ENCODE measurements at regions not wholly inside any gene's neighbourhood (a gene's known extent, or its start where the extent isn't known, plus 50 kb on each side); places are given as distances from the start of the nearest gene placed in this dataset.
"Not testable (repeated sequence)": the region's sequence is repeated elsewhere in the genome, so short reads cannot be mapped to it uniquely, and the experiment has no call there.

DNA sequence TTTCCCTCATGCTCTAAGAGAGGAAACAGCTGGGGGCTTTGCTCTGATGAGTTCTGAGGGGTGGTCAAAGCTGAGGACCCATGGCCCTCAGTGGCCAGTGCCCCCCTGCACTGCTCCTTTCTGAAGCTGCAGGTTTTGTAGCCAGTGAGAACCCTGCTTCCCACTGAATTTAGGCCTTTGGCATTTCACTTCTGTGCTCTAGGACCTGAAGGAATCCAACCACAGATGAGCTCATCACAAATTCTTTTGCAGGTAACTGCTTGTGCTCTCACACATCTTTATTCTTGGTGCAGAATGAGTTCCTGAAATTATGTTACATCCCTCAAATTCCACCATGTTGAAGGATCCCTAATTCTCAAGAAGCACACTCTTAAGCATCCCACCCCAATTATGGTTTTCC lies 248.7 kb upstream of the IRF2BP2 start:
- DNase-seq = no peak

- no peak for DNase-seq
Observed at GRCh38 chr1:234856845-234857245, 246.9 kb upstream of the IRF2BP2 start.

DNA sequence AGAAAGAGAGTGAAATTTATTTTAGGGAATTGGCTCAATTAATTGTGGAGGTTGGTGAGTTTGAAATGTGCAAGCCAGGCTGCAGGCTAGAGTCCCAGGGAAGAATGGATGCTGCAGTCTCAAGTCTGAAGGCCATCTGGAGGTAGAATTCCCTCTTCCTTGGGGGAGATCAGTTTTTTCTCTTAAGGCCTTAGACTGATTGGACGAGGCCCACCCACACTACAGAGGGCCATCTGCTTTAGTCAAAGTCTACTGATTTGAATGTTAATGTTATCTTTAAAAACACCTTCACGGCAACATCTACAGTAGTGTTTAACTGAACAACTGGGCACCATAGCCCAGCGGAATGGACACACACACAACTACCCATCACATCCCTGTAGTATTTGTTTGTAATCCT lies 245.9 kb upstream of the IRF2BP2 start:
- DNase-seq = no peak

GRCh38 chr1:234854645-234855039 lies 244.7 kb upstream of the IRF2BP2 start:
- no peak for DNase-seq

DNA sequence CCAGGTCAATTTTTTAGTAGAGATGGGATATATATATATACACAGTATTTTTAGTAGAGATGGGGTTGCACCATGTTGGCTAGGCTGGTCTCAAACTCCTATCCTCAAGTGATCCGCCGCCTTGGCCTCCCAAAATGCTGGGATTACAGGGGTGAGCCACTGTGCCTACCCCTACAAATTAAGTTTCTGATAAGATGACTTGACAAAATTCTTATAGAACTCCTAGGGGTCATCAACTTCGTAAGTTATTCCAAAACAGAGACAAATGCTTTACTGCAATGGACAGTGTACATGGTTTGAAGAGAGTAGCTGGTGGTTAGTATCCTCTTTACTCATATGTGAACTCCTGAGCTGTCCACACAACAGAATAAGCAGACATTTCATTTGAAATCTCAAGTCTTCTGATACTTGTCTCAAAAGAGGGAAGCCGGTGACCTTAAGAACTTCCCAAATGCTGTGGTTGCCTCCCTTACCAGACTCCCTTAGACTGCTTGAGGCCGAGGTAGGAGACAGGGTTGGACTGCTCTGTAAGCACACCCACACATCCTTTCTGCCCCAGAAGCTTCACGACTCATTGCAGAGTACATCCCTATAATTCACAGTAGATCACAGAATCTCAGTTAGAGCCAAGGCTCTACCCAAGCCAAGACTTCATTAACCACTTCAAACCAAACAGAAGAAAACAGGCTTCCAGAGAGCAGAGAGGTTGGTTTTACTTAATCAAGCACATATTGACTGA lies 244.1 kb upstream of the IRF2BP2 start:
- DNase-seq = no peak

- DNase-seq = no peak
Observed at GRCh38 chr1:234852659-234853058, 242.7 kb upstream of the IRF2BP2 start.

DNA sequence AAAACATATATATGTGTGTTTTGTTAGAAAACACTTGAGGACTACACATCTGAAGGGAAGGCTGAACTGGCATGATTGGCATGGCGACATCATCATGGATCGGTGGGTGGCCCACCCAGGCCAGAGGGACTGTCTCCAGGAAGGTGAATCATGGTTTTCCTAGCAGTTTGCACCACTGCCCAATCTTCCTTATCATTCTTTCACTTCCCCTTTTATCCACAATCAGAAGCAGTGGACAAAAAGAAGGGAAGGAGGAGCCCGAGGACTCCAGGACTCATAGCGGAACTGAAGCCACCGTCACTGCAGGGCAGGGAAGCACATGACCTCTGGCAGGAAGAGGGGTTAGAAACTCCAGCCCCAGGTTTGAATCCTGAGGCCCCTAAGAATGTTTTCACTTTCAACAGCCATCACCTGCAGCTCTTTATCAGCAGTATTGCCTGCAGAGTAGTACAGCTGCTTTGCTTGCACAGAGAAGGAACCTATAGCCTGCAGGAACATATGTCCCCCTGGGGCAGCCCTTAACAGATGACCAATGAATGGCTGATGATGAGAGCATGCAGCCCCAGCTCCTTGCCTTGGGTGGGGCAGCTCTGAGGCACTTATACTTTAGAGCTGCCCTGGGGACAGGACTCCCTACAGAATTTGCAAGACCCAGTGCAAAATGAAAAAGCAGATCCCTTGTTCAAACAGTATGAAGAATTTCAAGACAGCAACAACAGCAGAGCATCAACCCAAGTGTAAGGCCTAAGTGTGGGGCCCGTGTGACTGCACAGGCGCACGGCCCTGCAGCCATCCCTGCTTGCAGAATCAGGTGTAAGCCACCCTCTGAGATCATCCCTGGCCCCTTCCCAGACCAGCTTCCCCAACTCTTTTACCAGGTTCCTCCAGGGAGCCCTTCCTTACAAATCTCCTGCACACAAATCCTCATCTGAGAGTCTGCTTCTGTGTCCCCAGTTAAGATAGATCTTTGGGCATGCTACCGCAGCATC lies 241.8 kb upstream of the IRF2BP2 start:
- peak; percentile 29 for DNase-seq

DNA sequence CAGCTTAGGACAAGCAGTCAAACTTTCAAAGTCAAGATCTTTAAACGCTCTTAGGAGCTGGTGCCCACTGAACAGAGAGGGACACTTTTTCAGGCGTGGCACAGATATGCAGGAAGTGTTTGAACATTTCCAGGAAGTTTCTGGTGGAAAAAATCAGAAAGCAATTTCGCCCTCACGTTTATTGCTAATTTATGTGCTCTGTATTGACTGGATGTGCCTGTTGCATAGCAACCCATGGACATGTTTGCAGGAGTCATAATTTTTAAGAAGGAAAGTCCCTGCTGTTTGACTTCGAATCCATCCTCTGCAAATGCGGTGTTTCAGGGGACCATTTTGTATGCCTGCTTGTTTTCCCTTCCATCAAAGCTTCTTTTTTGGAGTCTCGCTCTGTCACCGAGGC lies 239.9 kb upstream of the IRF2BP2 start:
- no peak for DNase-seq

GRCh38 chr1:234848972-234849649 lies 239.1 kb upstream of the IRF2BP2 start:
- DNase-seq = no peak

DNA sequence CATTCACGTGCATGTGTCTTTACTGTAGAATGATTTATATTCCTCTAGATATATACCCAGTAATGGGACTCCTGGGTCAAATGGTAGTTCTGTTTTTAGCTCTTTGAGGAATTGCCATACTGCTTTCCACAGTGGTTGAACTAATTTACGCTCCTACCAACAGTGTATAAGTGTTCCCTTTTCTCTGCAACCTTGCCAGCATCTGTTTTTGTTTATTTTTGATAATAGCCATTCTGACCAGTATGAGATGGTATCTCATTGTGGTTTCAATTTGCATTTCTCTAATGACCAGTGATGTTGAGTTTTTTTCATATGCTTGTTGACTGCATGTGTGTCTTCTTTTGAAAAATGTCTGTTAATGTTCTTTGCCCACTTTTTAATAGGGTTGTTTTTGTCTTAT lies 236.8 kb upstream of the IRF2BP2 start:
- DNase-seq = not testable (repeated sequence)

GRCh38 chr1:234845836-234846235 lies 235.9 kb upstream of the IRF2BP2 start:
- DNase-seq = no peak

- no peak for DNase-seq
Observed at GRCh38 chr1:234845097-234845660, 235.2 kb upstream of the IRF2BP2 start.

- no peak for DNase-seq
Observed at GRCh38 chr1:234844479-234845031, 234.6 kb upstream of the IRF2BP2 start.

GRCh38 chr1:234843946-234844345 lies 234.0 kb upstream of the IRF2BP2 start:
- DNase-seq = no peak

GRCh38 chr1:234842726-234843641 lies 233.0 kb upstream of the IRF2BP2 start:
- DNase-seq = no peak

GRCh38 chr1:234841710-234842231 lies 231.8 kb upstream of the IRF2BP2 start:
- DNase-seq = no peak

DNA sequence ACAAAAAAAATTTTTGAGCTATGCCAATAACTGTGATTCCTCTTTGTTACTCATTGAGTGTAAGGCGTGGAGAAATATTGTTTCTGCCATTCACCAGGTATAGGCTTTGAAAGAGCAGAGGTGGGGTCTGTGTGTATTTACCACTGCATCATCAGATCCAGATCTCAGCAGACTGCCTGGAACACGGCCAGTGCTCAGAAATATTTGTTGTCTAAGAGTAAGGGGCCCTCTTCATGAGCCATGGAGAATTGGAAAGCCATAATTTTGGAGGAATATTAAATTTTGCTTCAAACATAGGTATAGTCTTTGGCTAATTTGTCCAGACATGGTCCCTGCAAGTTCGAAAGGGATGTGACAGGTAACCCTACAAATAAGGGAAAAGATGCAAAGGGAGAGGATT lies 231.3 kb upstream of the IRF2BP2 start:
- DNase-seq = peak; percentile 26

- no peak for DNase-seq
Observed at GRCh38 chr1:234840843-234841242, 230.9 kb upstream of the IRF2BP2 start.

GRCh38 chr1:234840253-234840652 lies 230.3 kb upstream of the IRF2BP2 start:
- DNase-seq = no peak

DNA sequence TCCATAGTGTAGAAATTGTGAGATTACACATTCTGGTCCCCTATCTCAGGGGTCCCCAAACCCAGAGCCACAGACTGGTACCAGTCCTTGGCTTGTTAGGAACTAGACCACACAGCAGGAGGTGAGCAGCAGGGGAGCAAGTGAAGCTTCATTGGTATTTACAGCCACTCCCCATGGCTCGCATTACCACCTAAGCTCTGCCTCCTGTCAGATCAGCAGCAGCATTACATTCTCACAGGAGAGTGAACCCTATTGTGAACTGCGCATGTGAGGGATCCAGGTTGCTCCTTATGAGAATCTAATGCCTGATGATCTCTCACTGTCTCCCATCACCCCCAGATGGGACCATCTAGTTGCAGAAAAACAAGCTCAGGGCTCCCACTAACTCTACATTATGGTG lies 229.7 kb upstream of the IRF2BP2 start:
- DNase-seq = no peak

GRCh38 chr1:234838820-234839219 lies 228.8 kb upstream of the IRF2BP2 start:
- DNase-seq = no peak

All from eye (tissue), 1 donor.